ENCODE measurements at regions not wholly inside any gene's neighbourhood (a gene's known extent, or its start where the extent isn't known, plus 50 kb on each side); places are given as distances from the start of the nearest gene placed in this dataset.

DNA sequence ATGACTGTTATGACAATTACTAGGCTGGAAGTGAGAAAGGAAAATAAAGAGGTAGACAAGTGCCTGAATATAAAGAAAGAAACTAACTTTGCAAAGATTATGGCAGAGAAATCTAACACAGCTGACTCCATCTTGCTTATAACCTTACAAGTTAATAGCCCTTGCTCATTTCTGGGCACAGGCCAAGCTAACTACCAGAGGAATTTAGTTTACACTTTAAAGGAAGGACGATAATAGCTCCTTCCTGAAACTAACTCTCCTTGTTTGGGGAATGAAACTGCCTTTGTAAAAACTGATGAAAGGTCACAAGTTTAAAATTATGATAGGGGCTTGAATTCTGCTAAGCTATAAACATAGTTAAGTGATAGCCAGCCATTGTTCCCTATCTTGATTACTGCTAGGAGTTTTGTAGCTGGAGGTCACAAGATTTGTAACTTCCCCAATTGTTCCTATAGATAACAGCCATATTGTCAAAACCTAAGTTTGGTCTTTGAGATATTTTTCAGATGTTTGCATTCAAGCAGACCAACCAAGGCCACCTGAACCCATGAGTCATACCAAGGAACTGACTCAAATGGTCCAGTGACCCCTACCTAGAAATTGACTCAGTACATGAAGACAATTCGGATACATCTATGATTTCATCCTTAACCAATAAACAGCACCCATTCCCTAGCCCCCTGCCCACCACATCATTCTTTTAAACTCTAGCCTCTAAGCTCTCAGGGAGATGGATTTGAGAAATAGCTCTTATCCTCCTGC lies 209.2 kb upstream of the LRATD1 start:
- Histone ChIP-seq H3K4me1 (ENCODE audit: insufficient read depth, low read length) (no peaks in the 10 kb centered on the region), H3K9me3 (ENCODE audit: insufficient read depth, low read depth, low read length) (no peaks in the 10 kb centered on the region), H3K9ac (ENCODE audit: low read depth, low read length) (no peak overlapping the region), H3K4me3 (ENCODE audit: low read length) (no peak overlapping the region), H3K36me3 (ENCODE audit: insufficient read depth, low read length) (no peaks in the 10 kb centered on the region), H3K27me3 (ENCODE audit: insufficient read depth, low read length) (no peaks in the 10 kb centered on the region), H3K27ac (ENCODE audit: low read depth, low read length) (no peak overlapping the region)
- 91% methylated on average over 2 of the region's 2 CpGs for WGBS

DNA sequence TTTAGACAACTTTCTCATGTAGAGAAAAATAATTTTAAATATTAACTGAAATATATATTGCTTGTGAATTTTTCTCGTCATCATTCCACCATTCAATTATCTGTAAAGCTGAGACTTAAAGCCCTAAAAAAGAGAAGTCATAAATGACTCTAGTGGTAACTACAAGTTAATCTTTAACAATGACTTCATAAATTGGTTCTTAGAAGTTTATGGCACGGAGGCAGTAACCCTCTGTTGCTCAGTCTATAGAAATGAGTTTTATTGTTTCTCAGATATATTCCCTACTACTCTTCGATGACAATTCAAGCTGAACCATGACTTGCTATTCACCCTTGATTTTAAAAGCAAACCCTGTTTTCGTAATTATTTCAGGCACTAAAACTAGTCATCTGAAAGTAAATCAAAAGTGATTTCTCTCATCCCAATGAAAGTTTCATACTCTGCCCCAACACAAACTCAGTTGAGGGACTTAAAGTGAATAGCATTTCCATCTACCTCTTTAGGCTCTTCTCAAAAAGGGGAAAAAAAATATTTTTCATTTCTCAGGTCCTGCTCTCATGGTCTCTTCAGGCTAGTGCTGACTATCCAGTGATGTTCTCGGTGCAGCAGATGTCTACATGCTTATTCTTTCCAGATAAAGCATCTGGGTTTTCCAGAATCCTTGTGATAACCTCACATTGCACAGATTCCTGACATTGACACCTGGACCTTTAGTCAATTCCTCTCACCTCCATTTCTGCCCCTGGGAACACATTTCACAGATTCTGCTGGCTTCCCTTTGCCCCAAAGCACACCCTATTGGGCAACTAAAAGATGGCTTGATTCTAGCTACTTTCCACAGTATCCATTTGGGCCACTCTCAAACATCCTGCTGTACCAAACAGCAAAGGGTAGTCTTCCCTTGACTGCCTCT lies 207.8 kb upstream of the LRATD1 start:
- Histone ChIP-seq H3K4me1 (ENCODE audit: insufficient read depth, low read length) (no peaks in the 10 kb centered on the region), H3K27me3 (ENCODE audit: insufficient read depth, low read length) (no peaks in the 10 kb centered on the region), H3K9me3 (ENCODE audit: insufficient read depth, low read depth, low read length) (no peaks in the 10 kb centered on the region), H3K36me3 (ENCODE audit: insufficient read depth, low read length) (no peaks in the 10 kb centered on the region), H3K4me3 (ENCODE audit: low read length) (no peak overlapping the region), H3K27ac (ENCODE audit: low read depth, low read length) (no peak overlapping the region), H3K9ac (ENCODE audit: low read depth, low read length) (no peak overlapping the region)
- WGBS = 95% methylated on average over 3 of the region's 5 CpGs

DNA sequence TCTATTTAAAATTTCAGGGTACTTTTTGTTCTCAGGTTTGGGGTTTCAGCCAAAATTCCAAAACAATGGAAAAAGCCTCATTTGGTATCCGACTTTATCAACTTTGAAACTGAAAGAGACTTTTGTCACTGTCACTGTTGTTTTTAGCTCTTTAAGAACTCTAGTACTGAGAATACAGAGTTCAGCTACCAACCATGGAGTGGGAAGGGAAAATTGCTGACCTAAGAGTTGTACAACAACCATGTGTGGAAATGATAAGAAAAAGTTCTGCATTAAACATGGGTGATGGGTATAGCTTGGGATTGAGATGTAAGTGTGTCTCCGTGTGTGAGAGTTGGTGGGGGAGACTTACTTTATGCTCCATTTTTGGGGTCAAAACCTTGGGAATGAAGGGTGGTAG lies 206.6 kb upstream of the LRATD1 start:
- H3K4me1 ChIP-seq (ENCODE audit: insufficient read depth, low read length) = no peaks in the 10 kb centered on the region
- WGBS = 93% methylated on average over 2 of the region's 2 CpGs
- no peak overlapping the region for H3K27ac ChIP-seq (ENCODE audit: low read depth, low read length)

DNA sequence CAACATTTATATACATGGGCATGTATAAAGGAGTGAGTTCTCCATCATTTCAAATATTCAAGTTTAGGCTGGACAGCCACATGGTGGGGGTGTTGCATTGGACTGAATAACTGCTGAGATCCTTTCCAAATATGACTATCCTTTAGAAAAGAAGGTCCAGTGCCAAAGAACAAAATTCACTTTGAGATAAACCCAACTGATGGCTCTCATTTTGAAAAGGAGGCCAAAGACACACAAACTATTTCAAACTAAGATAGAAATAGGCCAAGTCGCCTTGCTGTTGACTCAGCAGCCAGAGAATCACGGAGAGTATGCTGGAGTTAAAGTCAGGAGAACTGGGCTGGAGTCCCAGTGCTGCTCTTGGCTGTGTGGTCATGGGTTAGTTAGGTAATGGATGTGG lies 204.5 kb upstream of the LRATD1 start:
- no peaks in the 10 kb centered on the region for H3K27me3 ChIP-seq (ENCODE audit: insufficient read depth, low read length)
- no peaks in the 10 kb centered on the region for H3K36me3 ChIP-seq (ENCODE audit: insufficient read depth, low read length)
- no peaks in the 10 kb centered on the region for H3K4me1 ChIP-seq (ENCODE audit: insufficient read depth, low read length)
- H3K9me3 ChIP-seq (ENCODE audit: insufficient read depth, low read depth, low read length) = no peaks in the 10 kb centered on the region
- H3K27ac ChIP-seq (ENCODE audit: low read depth, low read length) = no peak overlapping the region
- no peak overlapping the region for H3K4me3 ChIP-seq (ENCODE audit: low read length)
- 73% methylated on average over 2 of the region's 2 CpGs for WGBS
- H3K9ac ChIP-seq (ENCODE audit: low read depth, low read length) = no peak overlapping the region

More for the DNA sequence above, 206.6 kb upstream of the LRATD1 start:
- Histone ChIP-seq H3K9me3 (ENCODE audit: insufficient read depth, low read depth, low read length) (no peaks in the 10 kb centered on the region), H3K27me3 (ENCODE audit: insufficient read depth, low read length) (no peaks in the 10 kb centered on the region), H3K4me3 (ENCODE audit: low read length) (no peak overlapping the region), H3K36me3 (ENCODE audit: insufficient read depth, low read length) (no peaks in the 10 kb centered on the region), H3K9ac (ENCODE audit: low read depth, low read length) (no peak overlapping the region)

DNA sequence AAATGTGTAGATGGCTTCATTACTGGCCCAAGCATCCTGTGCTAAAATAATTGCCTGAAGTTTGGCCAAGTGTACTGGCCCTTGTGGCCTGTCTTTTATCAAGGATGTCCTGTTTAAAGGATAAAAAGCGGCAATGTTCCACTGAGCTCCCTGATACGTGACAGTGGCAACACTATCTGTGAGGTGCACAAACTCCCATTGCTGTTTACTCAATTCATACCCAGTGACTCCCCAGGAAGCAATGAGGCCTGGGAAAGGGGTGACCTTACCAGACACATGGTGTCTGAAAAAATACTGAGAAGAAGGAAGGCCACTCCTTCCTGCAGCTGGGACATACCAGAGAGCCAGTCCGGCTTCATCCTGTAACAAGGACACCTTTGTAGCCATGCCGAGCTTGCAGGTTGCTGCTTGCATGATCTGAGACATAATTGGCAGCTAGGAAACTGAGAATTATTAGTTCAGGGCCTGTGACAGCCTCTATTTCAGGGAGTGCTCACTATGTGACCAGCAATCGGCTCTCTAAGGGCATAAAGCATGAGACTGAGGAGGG lies 198.5 kb upstream of the LRATD1 start:
- Histone ChIP-seq H3K9ac (ENCODE audit: low read depth, low read length) (no peak overlapping the region), H3K27me3 (ENCODE audit: insufficient read depth, low read length) (no peaks in the 10 kb centered on the region), H3K4me1 (ENCODE audit: insufficient read depth, low read length) (no peaks in the 10 kb centered on the region), H3K27ac (ENCODE audit: low read depth, low read length) (no peak overlapping the region), H3K36me3 (ENCODE audit: insufficient read depth, low read length) (no peaks in the 10 kb centered on the region), H3K4me3 (ENCODE audit: low read length) (no peak overlapping the region), H3K9me3 (ENCODE audit: insufficient read depth, low read depth, low read length) (no peaks in the 10 kb centered on the region)
- WGBS = 92% methylated on average over 5 of the region's 5 CpGs

DNA sequence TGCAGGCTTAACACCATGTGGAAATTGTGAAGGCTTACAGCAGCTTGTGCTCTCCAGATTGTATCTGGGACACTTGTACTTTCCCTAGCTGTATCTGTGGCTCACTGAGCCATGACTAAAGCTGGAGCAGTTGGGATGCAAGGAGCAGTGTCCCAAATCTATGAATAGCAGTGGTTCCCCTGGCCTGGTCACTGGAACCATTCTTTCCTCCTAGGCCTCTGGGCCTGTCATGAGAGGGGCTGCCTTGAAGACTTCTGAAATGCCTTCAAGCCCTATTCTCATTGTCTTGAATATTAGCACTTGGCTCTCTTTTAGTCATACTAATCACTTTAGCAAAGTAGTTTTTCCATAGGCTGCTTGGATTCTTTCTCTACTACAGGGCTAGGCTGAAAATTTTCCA lies 186.8 kb upstream of the LRATD1 start:
- Histone ChIP-seq H3K36me3 (ENCODE audit: insufficient read depth, low read length) (no peaks in the 10 kb centered on the region), H3K4me1 (ENCODE audit: insufficient read depth, low read length) (no peaks in the 10 kb centered on the region), H3K27me3 (ENCODE audit: insufficient read depth, low read length) (no peaks in the 10 kb centered on the region), H3K9me3 (ENCODE audit: insufficient read depth, low read depth, low read length) (peaks cover 28% of the 10 kb centered on the region), H3K4me3 (ENCODE audit: low read length) (no peak overlapping the region), H3K9ac (ENCODE audit: low read depth, low read length) (no peak overlapping the region), H3K27ac (ENCODE audit: low read depth, low read length) (no peak overlapping the region)

DNA sequence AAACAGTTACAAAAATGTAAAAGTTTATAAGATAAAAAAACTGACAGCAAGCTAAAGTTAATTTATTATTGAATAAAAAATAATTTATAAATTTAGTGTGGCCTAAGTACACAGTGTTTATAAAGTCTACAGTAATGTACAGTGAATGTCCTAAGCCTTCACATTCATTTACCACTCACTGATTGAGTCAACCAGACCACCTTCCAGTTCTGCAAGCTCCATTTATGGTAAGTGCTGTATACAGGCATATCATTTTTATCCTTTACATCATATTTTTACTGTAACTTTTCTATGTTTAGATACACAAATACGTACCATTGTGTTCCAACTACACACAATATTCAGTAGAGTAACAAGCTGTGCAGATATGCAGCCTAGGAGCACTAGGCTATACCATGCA lies 184.2 kb upstream of the LRATD1 start:
- Histone ChIP-seq H3K4me1 (ENCODE audit: insufficient read depth, low read length) (no peaks in the 10 kb centered on the region), H3K4me3 (ENCODE audit: low read length) (no peak overlapping the region), H3K27ac (ENCODE audit: low read depth, low read length) (no peak overlapping the region), H3K27me3 (ENCODE audit: insufficient read depth, low read length) (no peaks in the 10 kb centered on the region), H3K9me3 (ENCODE audit: insufficient read depth, low read depth, low read length) (peaks cover 23% of the 10 kb centered on the region), H3K36me3 (ENCODE audit: insufficient read depth, low read length) (no peaks in the 10 kb centered on the region), H3K9ac (ENCODE audit: low read depth, low read length) (no peak overlapping the region)
- WGBS = 100% methylated on average over 1 of the region's 1 CpG

DNA sequence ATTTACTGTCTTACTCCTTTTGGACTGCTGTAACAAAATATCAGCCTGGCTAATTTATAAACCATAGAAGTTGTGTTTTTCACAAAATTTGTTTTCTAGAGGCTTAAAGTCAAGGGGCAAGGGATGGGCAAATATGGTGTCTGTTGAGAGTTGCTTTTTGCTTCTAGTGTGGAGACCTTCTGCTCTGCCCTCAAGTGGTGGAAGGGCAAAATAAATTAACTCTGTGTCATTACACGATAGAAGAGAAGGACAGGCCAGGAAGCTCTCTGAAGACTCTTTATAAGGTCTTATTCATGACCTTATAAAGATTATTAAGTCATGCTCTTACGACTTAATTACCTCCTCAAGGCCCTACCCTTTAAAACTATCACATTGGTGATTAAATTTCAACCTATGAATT lies 181.2 kb upstream of the LRATD1 start:
- Histone ChIP-seq H3K9me3 (ENCODE audit: insufficient read depth, low read depth, low read length) (peaks cover 23% of the 10 kb centered on the region), H3K9ac (ENCODE audit: low read depth, low read length) (no peak overlapping the region), H3K36me3 (ENCODE audit: insufficient read depth, low read length) (no peaks in the 10 kb centered on the region), H3K4me3 (ENCODE audit: low read length) (no peak overlapping the region), H3K4me1 (ENCODE audit: insufficient read depth, low read length) (no peaks in the 10 kb centered on the region), H3K27me3 (ENCODE audit: insufficient read depth, low read length) (no peaks in the 10 kb centered on the region), H3K27ac (ENCODE audit: low read depth, low read length) (no peak overlapping the region)
- WGBS = 83% methylated on average over 2 of the region's 2 CpGs

DNA sequence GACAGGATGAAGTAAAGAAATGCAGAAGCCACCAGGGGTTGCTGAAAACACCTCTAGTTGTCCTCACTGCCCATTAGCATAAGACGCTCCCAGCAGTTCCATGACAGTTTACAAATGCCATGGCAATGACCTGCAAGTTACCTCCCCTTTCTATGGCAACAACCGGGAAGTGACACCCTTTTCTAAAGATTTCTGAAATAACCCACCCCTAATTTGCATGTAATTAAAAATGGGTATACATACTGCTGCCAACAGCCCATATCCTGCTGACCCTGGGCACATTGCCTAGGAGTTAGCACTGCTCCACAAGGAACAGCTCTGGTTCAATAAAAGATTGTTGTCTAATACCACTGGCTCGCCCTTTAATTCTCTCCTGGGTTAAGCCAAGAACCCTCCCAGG lies 178.3 kb upstream of the LRATD1 start:
- Histone ChIP-seq H3K9me3 (ENCODE audit: insufficient read depth, low read depth, low read length) (peaks cover 44% of the 10 kb centered on the region), H3K4me3 (ENCODE audit: low read length) (no peak overlapping the region), H3K9ac (ENCODE audit: low read depth, low read length) (no peak overlapping the region), H3K27ac (ENCODE audit: low read depth, low read length) (no peak overlapping the region), H3K27me3 (ENCODE audit: insufficient read depth, low read length) (no peaks in the 10 kb centered on the region), H3K4me1 (ENCODE audit: insufficient read depth, low read length) (no peaks in the 10 kb centered on the region), H3K36me3 (ENCODE audit: insufficient read depth, low read length) (no peaks in the 10 kb centered on the region)
- 90% methylated on average over 3 of the region's 3 CpGs for WGBS

DNA sequence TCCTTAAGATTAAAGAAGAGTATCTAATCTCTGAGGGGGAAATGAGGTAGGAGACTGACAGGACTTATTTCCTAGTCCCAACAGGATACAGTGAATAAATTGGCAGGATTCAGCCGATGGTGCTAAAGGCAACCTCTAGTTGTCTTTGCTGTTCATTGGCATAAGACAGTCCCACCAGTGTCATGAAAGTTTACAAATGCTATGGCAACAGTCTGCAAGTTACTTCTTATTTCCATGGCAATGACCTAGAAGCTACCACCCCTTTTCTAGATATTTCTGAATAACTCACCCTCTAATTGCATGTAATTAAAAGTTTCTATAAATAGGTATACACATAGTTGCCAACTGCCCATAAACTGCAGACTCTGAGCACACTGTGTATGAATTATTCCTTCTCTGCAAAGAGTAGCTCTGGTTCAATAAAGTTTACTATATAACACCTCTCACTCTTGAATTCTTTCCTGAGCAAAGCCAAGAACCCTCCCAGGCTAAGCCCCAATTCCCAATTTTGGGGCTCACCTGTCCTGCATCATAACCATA lies 172.7 kb upstream of the LRATD1 start:
- no peaks in the 10 kb centered on the region for H3K4me1 ChIP-seq (ENCODE audit: insufficient read depth, low read length)
- peaks cover 58% of the 10 kb centered on the region for H3K9me3 ChIP-seq (ENCODE audit: insufficient read depth, low read depth, low read length)
- no peaks in the 10 kb centered on the region for H3K27me3 ChIP-seq (ENCODE audit: insufficient read depth, low read length)
- no peak overlapping the region for H3K4me3 ChIP-seq (ENCODE audit: low read length)
- H3K9ac ChIP-seq (ENCODE audit: low read depth, low read length) = no peak overlapping the region
- 91% methylated on average over 1 of the region's 1 CpG for WGBS
- no peaks in the 10 kb centered on the region for H3K36me3 ChIP-seq (ENCODE audit: insufficient read depth, low read length)
- H3K27ac ChIP-seq (ENCODE audit: low read depth, low read length) = no peak overlapping the region

DNA sequence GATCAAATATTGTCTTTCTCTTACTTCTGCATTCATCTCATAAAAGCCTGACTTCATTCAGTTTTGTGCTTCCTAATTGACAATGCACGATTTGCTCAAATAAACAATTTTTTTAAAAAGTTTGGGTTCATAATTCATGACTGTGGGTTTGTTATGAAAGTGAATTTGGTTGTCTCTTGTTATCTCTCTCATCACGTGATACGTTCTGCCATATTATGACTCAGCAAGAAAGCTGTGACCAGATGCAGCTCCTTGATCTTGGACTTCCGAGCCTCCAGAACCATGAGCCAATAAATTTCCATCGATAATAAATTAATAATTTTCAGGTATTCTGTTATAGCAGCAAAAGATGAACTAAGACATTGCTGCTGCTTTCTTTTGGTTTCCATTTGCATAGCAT lies 156.5 kb upstream of the LRATD1 start:
- 98% methylated on average over 4 of the region's 5 CpGs for WGBS
- H3K9ac ChIP-seq (ENCODE audit: low read depth, low read length) = no peak overlapping the region

More for the DNA sequence above, 156.5 kb upstream of the LRATD1 start:
- Histone ChIP-seq H3K4me3 (ENCODE audit: low read length) (no peak overlapping the region), H3K36me3 (ENCODE audit: insufficient read depth, low read length) (no peaks in the 10 kb centered on the region), H3K27me3 (ENCODE audit: insufficient read depth, low read length) (no peaks in the 10 kb centered on the region), H3K27ac (ENCODE audit: low read depth, low read length) (no peak overlapping the region), H3K4me1 (ENCODE audit: insufficient read depth, low read length) (no peaks in the 10 kb centered on the region), H3K9me3 (ENCODE audit: insufficient read depth, low read depth, low read length) (no peaks in the 10 kb centered on the region)

Data from HUES64 (cell line).